ENCODE measurements at regions not wholly inside any gene's neighbourhood (a gene's known extent, or its start where the extent isn't known, plus 50 kb on each side); places are given as distances from the start of the nearest gene placed in this dataset.

- no peak for DNase-seq (ENCODE audit: low spot score)
- Mint-ChIP-seq H3K27me3 (ENCODE audit: low read depth) (no peaks in the 10 kb centered on the region), H3K36me3 (ENCODE audit: low read depth) (no peaks in the 10 kb centered on the region), H3K9me3 (ENCODE audit: low read depth) (peaks cover 3% of the 10 kb centered on the region), H3K4me3 (ENCODE audit: unreplicated experiment) (no peak overlapping the region), H3K4me1 (ENCODE audit: low read depth) (peaks cover 14% of the 10 kb centered on the region), H3K27ac (ENCODE audit: unreplicated experiment) (no peak overlapping the region)
- TF ChIP-seq CTCF (IDR thresholded peaks at IDR 0.05) = no peak
Measured at GRCh38 chr6:154605178-154605881, 94.8 kb upstream of the CNKSR3 start.

DNA sequence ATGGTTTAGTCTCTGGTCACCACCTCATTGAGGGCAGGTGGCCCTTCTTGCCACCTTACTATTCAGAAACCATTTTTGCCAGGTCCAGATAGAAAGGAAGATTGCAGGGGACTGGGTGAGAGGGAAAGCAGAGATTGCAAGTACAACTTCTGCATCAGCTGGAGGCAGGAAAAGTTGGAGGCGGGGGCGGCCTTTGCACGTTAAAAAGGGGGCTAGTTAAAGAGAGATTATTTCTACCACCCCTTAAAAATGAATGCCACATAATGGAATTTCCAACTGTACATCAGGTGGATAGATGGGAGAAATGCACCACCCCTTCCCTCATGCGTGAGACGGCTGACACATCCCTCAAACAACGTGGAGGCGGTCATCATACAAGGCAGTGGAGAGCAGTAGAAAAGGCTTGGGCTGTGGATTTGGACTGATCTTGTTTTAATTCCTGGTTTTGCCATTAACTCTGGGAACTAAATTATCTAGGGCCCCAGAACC is 95.4 kb upstream of the CNKSR3 start:
- Mint-ChIP-seq H3K9me3 (ENCODE audit: low read depth) (peaks cover 3% of the 10 kb centered on the region), H3K4me3 (ENCODE audit: unreplicated experiment) (no peak overlapping the region), H3K27ac (ENCODE audit: unreplicated experiment) (no peak overlapping the region), H3K4me1 (ENCODE audit: low read depth) (peaks cover 14% of the 10 kb centered on the region), H3K36me3 (ENCODE audit: low read depth) (no peaks in the 10 kb centered on the region), H3K27me3 (ENCODE audit: low read depth) (no peaks in the 10 kb centered on the region)
- no peak for DNase-seq (ENCODE audit: low spot score)
- no peak for TF ChIP-seq CTCF (IDR thresholded peaks at IDR 0.05)

- Mint-ChIP-seq H3K36me3 (ENCODE audit: low read depth) (no peaks in the 10 kb centered on the region), H3K4me3 (ENCODE audit: unreplicated experiment) (no peak overlapping the region), H3K9me3 (ENCODE audit: low read depth) (peaks cover 3% of the 10 kb centered on the region), H3K4me1 (ENCODE audit: low read depth) (peaks cover 14% of the 10 kb centered on the region), H3K27ac (ENCODE audit: unreplicated experiment) (no peak overlapping the region), H3K27me3 (ENCODE audit: low read depth) (no peaks in the 10 kb centered on the region)
- no peak for DNase-seq (ENCODE audit: low spot score)
- TF ChIP-seq CTCF (IDR thresholded peaks at IDR 0.05) = no peak
Measured at GRCh38 chr6:154606457-154606856, 96.0 kb upstream of the CNKSR3 start.

DNA sequence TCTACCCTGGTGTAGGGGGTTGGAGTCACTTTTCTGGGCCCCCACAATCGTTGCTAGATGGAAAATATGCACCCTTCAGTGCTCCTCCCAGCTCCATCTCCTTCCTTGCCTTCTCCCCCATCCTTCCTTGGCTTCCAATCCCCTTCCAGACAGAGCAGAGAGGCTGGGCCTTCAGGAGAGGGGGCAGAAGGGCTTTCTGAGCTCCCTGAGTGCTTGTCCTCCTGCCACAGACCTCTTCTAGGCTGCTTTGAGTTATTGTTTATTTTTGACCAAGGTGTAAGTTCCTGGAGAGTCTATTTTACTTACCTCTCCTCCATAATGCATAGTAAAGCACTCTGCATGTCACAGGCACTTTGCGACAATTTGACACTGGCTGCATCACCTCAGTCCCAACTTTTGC is 96.4 kb upstream of the CNKSR3 start:
- H3K27ac Mint-ChIP-seq (ENCODE audit: unreplicated experiment) = no peak overlapping the region
- H3K4me3 Mint-ChIP-seq (ENCODE audit: unreplicated experiment) = no peak overlapping the region
- no peak for DNase-seq (ENCODE audit: low spot score)
- no peaks in the 10 kb centered on the region for H3K36me3 Mint-ChIP-seq (ENCODE audit: low read depth)
- H3K27me3 Mint-ChIP-seq (ENCODE audit: low read depth) = no peaks in the 10 kb centered on the region
- H3K4me1 Mint-ChIP-seq (ENCODE audit: low read depth) = peaks cover 15% of the 10 kb centered on the region
- no peak for TF ChIP-seq CTCF (IDR thresholded peaks at IDR 0.05)
- H3K9me3 Mint-ChIP-seq (ENCODE audit: low read depth) = peaks cover 3% of the 10 kb centered on the region

DNA sequence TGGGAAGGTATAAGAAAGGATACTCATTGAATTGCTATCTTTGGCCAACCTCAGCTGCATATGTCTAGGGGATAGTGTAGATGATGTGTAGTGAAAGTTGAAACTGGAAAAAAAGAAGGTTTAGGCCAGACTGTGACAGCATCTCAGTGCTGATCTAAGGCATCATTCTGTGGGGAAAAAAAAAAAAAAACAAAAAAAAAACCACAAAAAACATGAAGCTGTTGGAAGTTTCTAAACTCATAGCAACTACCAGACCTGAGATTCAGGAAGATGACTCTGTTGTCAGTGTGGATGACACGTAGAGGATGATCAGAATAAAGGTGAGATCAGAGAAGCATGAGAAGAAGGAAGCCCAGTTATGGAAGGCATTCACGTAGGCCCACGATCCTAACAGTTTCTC is 100.8 kb upstream of the CNKSR3 start:
- TF ChIP-seq CTCF (IDR thresholded peaks at IDR 0.05) = no peak
- H3K9me3 Mint-ChIP-seq (ENCODE audit: low read depth) = no peaks in the 10 kb centered on the region
- H3K4me1 Mint-ChIP-seq (ENCODE audit: low read depth) = peaks cover 19% of the 10 kb centered on the region
- no peaks in the 10 kb centered on the region for H3K27me3 Mint-ChIP-seq (ENCODE audit: low read depth)
- H3K27ac Mint-ChIP-seq (ENCODE audit: unreplicated experiment) = no peak overlapping the region
- H3K4me3 Mint-ChIP-seq (ENCODE audit: unreplicated experiment) = no peak overlapping the region
- no peak for DNase-seq (ENCODE audit: low spot score)
- no peaks in the 10 kb centered on the region for H3K36me3 Mint-ChIP-seq (ENCODE audit: low read depth)
